ENCODE measurements at regions not wholly inside any gene's neighbourhood (a gene's known extent, or its start where the extent isn't known, plus 50 kb on each side); places are given as distances from the start of the nearest gene placed in this dataset.

DNA sequence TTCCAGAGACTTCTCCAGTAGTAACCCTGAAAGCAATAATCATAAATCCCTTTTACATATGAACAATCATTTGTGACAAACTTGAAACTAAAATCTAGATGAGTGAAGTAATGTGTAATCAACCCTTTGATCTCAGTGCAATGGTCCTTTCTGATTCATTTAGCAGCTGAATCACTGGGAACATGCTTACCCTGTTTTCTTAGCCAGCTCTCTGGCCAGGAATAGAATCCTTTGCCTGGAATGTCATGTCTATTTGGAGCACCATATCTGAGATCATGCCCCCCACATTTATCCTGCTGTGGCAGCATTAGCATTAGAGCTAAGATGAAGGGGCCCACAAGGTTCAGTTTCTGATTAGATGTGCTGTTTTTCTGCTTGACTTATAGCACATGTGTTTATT lies 309.8 kb downstream of the OXSM start:
- Histone ChIP-seq H3K36me3 (ENCODE audit: low read depth, low read length) (no peaks in the 10 kb centered on the region), H3K79me2 (ENCODE audit: low read length) (no peaks in the 10 kb centered on the region), H2AFZ (ENCODE audit: low read length) (no peak overlapping the region), H3F3A (ENCODE audit: low read length, unreplicated experiment) (no peaks in the 10 kb centered on the region), H3K9me2 (replicated peaks; ENCODE audit: low read length) (no peaks in the 10 kb centered on the region), H3K27me3 (ENCODE audit: low read length) (no peaks in the 10 kb centered on the region), H3K4me3 (ENCODE audit: low read length) (no peak overlapping the region), H3K9ac (ENCODE audit: low read length) (no peak overlapping the region), H3K27ac (ENCODE audit: low read length) (no peak overlapping the region), H3K4me1 (ENCODE audit: insufficient read depth, low read length) (no peaks in the 10 kb centered on the region), H3K4me2 (ENCODE audit: low read length) (no peak overlapping the region), H4K20me1 (ENCODE audit: low read length) (no peaks in the 10 kb centered on the region), H3K9me3 (ENCODE audit: low read length) (0 out of 2 replicates have a peak, but pooled peaks cover 14% of the 10 kb centered on the region)
- ChIA-PET POLR2A (ENCODE audit: unreplicated experiment) (no interaction called here), CTCF (no interaction called here)
- no peak for DNase-seq
- TF ChIP-seq EZH2phosphoT487 (IDR thresholded peaks at IDR 0.05; ENCODE audit: borderline replicate concordance, low read length) (no peak), EZH2 (IDR thresholded peaks at IDR 0.05; ENCODE audit: low read length, unreplicated experiment) (no peak)
- TF ChIP-seq, protein P1, sequence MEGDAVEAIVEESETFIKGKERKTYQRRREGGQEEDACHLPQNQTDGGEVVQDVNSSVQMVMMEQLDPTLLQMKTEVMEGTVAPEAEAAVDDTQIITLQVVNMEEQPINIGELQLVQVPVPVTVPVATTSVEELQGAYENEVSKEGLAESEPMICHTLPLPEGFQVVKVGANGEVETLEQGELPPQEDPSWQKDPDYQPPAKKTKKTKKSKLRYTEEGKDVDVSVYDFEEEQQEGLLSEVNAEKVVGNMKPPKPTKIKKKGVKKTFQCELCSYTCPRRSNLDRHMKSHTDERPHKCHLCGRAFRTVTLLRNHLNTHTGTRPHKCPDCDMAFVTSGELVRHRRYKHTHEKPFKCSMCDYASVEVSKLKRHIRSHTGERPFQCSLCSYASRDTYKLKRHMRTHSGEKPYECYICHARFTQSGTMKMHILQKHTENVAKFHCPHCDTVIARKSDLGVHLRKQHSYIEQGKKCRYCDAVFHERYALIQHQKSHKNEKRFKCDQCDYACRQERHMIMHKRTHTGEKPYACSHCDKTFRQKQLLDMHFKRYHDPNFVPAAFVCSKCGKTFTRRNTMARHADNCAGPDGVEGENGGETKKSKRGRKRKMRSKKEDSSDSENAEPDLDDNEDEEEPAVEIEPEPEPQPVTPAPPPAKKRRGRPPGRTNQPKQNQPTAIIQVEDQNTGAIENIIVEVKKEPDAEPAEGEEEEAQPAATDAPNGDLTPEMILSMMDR (conservative IDR thresholded peaks at IDR 0.05; ENCODE audit: low read depth, low read length), result no peak
- intact Hi-C loops (cut with micrococcal nuclease), result no loop called here
- BruUV-seq (replicated peaks), result no TSS peak
- ATAC-seq, result no peak

DNA sequence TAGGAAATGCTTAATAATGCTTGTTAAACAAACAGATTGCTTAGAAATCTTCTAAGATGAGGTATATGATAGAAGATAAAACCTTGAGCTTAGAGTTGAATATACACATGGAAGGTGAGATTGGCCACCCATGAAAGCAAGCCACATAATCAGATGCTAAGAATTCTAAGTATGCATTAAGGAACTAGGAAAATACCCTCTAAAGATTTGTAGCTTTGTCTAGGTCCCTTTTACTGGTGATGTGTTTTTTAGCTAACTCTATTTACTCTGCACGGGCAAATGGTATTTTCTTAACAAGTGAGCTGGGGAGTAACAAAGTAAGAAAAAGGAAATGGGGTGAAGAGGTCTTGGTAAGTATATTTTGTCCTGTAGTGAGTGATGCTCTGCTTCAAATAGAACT lies 310.3 kb downstream of the OXSM start:
- TF ChIP-seq EZH2phosphoT487 (IDR thresholded peaks at IDR 0.05; ENCODE audit: borderline replicate concordance, low read length) (no peak), EZH2 (IDR thresholded peaks at IDR 0.05; ENCODE audit: low read length, unreplicated experiment) (no peak)
- TF ChIP-seq, protein P1 (conservative IDR thresholded peaks at IDR 0.05; ENCODE audit: low read depth, low read length), result no peak
- no peaks in the 10 kb centered on the region for H3K9me2 ChIP-seq (replicated peaks; ENCODE audit: low read length)
- CTCF ChIA-PET, result no interaction called here
- H3K36me3 ChIP-seq (ENCODE audit: low read depth, low read length), result no peaks in the 10 kb centered on the region
- H4K20me1 ChIP-seq (ENCODE audit: low read length), result no peaks in the 10 kb centered on the region
- ATAC-seq (no peak), DNase-seq (no peak)
- no peak overlapping the region for H3K4me2 ChIP-seq (ENCODE audit: low read length)
- H3K4me1 ChIP-seq (ENCODE audit: insufficient read depth, low read length), result no peaks in the 10 kb centered on the region
- H2AFZ ChIP-seq (ENCODE audit: low read length), result no peak overlapping the region
- H3K27ac ChIP-seq (ENCODE audit: low read length), result no peak overlapping the region
- H3K9ac ChIP-seq (ENCODE audit: low read length), result no peak overlapping the region
- no peaks in the 10 kb centered on the region for H3K79me2 ChIP-seq (ENCODE audit: low read length)
- POLR2A ChIA-PET (ENCODE audit: unreplicated experiment), result no interaction called here
- BruUV-seq (replicated peaks), result no TSS peak
- no peaks in the 10 kb centered on the region for H3K27me3 ChIP-seq (ENCODE audit: low read length)
- H3F3A ChIP-seq (ENCODE audit: low read length, unreplicated experiment), result no peaks in the 10 kb centered on the region
- intact Hi-C loops (cut with micrococcal nuclease), result no loop called here
- H3K9me3 ChIP-seq (ENCODE audit: low read length), result 0 out of 2 replicates have a peak, but pooled peaks cover 14% of the 10 kb centered on the region
- H3K4me3 ChIP-seq (ENCODE audit: low read length), result no peak overlapping the region

DNA sequence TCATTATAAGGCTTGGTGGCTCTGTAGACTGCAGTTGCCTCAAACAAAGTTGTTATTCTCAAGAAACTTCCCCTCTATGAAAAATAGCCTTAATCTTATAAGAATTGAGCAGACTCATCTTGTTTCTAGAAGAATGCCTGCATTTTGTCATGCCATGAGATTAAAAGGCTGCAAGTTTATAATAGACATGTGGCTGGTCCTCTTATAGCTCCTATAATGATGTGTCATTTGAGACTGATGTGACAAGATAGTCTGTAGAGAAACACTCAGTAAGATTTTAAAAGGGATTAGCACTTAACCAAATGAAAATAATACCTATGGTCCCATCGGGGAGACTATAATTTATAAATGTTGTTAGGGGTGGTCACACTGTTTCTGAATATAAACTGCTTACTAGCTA lies 312.5 kb downstream of the OXSM start:
- no peaks in the 10 kb centered on the region for H3K36me3 ChIP-seq (ENCODE audit: low read depth, low read length)
- no peaks in the 10 kb centered on the region for H3K4me1 ChIP-seq (ENCODE audit: insufficient read depth, low read length)
- H2AFZ ChIP-seq (ENCODE audit: low read length), result no peak overlapping the region
- H3K9me2 ChIP-seq (replicated peaks; ENCODE audit: low read length), result no peaks in the 10 kb centered on the region
- H3F3A ChIP-seq (ENCODE audit: low read length, unreplicated experiment), result no peaks in the 10 kb centered on the region
- intact Hi-C loops (cut with micrococcal nuclease), result no loop called here
- ChIA-PET POLR2A (ENCODE audit: unreplicated experiment) (no interaction called here), CTCF (no interaction called here)
- no peak overlapping the region for H3K27ac ChIP-seq (ENCODE audit: low read length)
- H3K79me2 ChIP-seq (ENCODE audit: low read length), result no peaks in the 10 kb centered on the region
- H3K27me3 ChIP-seq (ENCODE audit: low read length), result no peaks in the 10 kb centered on the region
- no peak overlapping the region for H3K4me3 ChIP-seq (ENCODE audit: low read length)
- H4K20me1 ChIP-seq (ENCODE audit: low read length), result no peaks in the 10 kb centered on the region
- H3K9me3 ChIP-seq (ENCODE audit: low read length), result peaks cover 17% of the 10 kb centered on the region; the same call in 1 of the 2 replicates
- no peak for DNase-seq
- H3K9ac ChIP-seq (ENCODE audit: low read length), result no peak overlapping the region
- ATAC-seq, result no peak
- H3K4me2 ChIP-seq (ENCODE audit: low read length), result no peak overlapping the region
- TF ChIP-seq, protein P1 (conservative IDR thresholded peaks at IDR 0.05; ENCODE audit: low read depth, low read length), result no peak
- TF ChIP-seq EZH2phosphoT487 (IDR thresholded peaks at IDR 0.05; ENCODE audit: borderline replicate concordance, low read length) (no peak), EZH2 (IDR thresholded peaks at IDR 0.05; ENCODE audit: low read length, unreplicated experiment) (no peak)
- BruUV-seq (replicated peaks), result no TSS peak
